GM12864 (cell line): ENCODE measurements at regions not wholly inside any gene's neighbourhood (a gene's known extent, or its start where the extent isn't known, plus 50 kb on each side); places are given as distances from the start of the nearest gene placed in this dataset.

Source experiments
- DNase-seq: peaks from one replicate; pipeline ENCODE4 v3.0.0-alpha.2; 2011; ENCODE audit warnings: low read depth
- H3K4me3 ChIP-seq: 2 replicates; pipeline ENCODE4 v1.5.1; 2011; ENCODE audit warnings: mild to moderate bottlenecking, low read depth, low read length, control low read depth
- TF ChIP-seq, protein P1 (sequence below): IDR thresholded peaks from 2 replicates; pipeline ENCODE4 v1.5.1; 2011; ENCODE audit warnings: low read depth, mild to moderate bottlenecking, moderate library complexity, low read length, control low read depth, inconsistent platforms; ENCODE audit errors: missing control alignments

DNA sequence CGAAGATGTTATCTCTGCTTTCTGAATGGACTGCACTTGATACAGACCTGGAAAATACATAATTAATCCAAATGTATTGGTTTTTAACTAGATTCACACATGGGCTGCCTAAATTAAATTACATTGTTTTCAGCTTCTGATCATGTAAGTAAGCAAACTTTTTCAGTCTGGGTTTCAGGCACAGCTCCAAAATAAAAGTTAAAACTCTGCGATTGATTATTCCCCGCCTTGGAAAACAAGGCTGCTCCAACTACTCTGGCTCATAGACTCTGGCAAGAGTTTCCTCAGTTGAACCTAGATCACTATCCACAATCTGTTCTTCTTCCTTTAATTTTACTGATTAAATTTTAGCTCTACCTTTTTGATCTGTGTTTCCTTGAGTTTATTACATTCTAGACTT is 526.0 kb upstream of the SPRY2 start:
- no peak overlapping the region for H3K4me3 ChIP-seq
- no peak for DNase-seq
- TF ChIP-seq, protein P1, sequence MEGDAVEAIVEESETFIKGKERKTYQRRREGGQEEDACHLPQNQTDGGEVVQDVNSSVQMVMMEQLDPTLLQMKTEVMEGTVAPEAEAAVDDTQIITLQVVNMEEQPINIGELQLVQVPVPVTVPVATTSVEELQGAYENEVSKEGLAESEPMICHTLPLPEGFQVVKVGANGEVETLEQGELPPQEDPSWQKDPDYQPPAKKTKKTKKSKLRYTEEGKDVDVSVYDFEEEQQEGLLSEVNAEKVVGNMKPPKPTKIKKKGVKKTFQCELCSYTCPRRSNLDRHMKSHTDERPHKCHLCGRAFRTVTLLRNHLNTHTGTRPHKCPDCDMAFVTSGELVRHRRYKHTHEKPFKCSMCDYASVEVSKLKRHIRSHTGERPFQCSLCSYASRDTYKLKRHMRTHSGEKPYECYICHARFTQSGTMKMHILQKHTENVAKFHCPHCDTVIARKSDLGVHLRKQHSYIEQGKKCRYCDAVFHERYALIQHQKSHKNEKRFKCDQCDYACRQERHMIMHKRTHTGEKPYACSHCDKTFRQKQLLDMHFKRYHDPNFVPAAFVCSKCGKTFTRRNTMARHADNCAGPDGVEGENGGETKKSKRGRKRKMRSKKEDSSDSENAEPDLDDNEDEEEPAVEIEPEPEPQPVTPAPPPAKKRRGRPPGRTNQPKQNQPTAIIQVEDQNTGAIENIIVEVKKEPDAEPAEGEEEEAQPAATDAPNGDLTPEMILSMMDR = no peak

DNA sequence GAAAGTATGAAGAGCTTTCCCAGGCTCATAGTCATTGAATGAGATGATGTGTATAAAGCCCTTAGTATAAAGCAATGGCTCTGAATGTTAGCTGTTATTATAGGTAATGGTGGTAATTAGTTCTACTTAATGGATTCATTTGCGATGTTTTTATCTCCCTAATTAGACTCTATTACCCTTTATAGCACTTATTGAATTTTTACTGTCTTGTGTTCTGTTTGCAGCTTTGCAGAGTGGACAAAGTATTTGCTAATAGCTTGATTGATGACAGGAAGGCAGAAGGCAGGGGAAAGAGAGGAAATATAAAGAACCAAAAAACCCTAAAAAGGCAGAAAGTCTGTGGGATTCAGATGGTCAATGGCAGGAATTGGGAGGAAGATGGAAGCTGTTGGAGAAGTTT is 524.4 kb upstream of the SPRY2 start:
- no peak for DNase-seq
- no peak overlapping the region for H3K4me3 ChIP-seq
- TF ChIP-seq, protein P1 = no peak

DNA sequence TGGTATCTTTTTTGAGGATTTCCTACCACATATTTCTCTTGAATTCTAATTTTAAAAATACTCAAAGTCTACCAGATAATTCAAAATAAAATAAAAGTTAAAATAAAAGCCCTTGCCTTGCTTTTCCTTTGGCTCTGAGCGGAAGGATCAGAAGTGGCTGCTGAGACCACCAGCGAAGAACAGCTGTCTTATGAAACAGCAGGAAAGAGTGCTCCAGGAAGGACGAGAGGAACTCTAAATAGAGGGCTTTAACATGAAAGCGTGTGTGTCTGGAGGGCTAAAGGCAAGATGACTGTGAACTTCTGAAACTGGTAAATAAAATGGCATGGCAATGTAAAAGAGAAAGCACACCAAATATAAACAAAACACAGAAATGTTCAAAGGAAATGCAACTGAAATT is 521.5 kb upstream of the SPRY2 start:
- no peak for DNase-seq

DNA sequence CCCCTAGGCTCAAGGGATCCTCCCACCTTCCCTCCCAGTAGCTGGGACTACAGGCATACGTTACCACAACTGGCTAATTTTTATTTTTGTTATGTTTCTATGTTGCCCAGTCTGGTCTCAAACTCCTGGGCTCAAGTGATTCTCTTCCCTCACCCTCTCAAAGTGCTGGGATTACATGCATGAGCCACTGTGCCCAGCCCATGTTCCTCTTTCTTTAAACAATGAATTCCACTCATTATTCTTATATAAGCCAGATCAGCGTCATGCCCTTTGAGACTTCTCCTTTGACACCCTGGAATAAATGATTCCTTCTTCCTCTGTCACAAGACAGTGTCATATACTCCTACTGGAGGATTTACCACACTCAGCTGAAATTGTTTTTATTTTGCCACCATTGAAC is 519.9 kb upstream of the SPRY2 start:
- DNase-seq = no peak
- no peak overlapping the region for H3K4me3 ChIP-seq
- TF ChIP-seq, protein P1 = no peak

More for the DNA sequence above, 521.5 kb upstream of the SPRY2 start:
- TF ChIP-seq, protein P1 = no peak
- H3K4me3 ChIP-seq = no peak overlapping the region

DNA sequence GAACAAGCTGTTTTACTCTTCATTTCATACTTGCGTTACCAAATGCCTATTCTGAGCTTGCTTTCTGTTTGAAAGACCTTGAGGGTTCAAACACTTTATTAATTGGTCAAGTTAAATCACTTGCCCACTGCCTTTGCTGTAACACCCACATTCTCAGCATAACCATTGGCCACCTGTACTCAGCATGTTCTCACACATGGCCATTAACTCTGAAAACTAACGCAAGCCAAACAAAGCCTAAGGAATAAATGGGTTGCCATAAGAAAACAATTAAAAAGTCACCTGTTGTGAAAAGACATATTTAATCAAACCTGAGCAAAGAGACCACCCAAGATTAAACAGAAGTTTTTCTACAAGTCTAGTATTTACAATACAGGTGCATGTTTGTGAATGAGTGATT is 517.2 kb upstream of the SPRY2 start:
- TF ChIP-seq, protein P1 = no peak
- no peak overlapping the region for H3K4me3 ChIP-seq
- DNase-seq = no peak

DNA sequence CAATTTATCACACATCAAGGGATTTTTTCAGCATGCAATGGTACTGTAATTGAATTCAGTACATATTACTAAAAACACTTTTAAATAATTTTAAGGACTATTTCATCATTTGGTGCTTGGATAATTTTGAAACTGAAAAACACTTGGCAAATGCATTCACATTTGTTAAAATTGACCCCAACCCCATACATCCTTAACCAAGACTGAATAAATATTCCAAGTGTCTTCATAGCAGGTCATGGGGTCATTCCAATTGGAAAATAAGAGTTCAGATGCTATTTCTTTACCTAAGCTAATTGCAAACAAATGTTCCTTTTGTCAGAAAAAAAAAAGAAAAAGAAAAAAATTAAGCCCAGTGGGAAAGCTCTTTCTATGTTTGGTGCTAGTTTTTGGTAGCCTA is 516.4 kb upstream of the SPRY2 start:
- no peak for DNase-seq
- TF ChIP-seq, protein P1 = no peak

DNA sequence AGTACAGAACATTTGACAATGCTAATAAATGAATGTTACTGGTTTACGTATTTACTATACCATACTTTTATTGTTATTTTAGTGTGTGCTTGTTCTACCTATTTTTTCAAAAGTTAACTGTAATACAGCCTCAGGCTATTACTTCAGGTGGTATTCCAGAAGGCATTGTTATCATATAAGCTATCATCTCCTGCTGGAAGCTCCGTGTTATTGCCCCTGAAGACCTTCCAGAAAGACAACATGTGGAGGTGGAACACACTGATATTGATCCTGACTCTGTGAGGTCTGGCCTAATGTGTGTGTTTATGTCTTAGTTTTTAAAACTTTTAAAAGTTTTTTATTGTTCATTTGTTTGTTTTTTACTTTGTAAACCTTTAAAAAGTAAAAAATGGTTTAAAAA is 509.8 kb upstream of the SPRY2 start:
- no peak overlapping the region for H3K4me3 ChIP-seq
- DNase-seq = no peak
- TF ChIP-seq, protein P1 = no peak

More for the DNA sequence above, 516.4 kb upstream of the SPRY2 start:
- H3K4me3 ChIP-seq = no peak overlapping the region
